ENCODE measurements at regions not wholly inside any gene's neighbourhood (a gene's known extent, or its start where the extent isn't known, plus 50 kb on each side); places are given as distances from the start of the nearest gene placed in this dataset.
"Not testable (repeated sequence)": the region's sequence is repeated elsewhere in the genome, so short reads cannot be mapped to it uniquely, and the experiment has no call there.

- no peaks in the 10 kb centered on the region for H3K27me3 ChIP-seq (replicated peaks)
- no peak for DNase-seq
- H3K27ac ChIP-seq, result no peak overlapping the region
- TF ChIP-seq CTCF (IDR thresholded peaks at IDR 0.05; ENCODE audit: low read depth, low read length, missing control alignments), result no peak
- H3K36me3 ChIP-seq (replicated peaks), result no peaks in the 10 kb centered on the region
- H3K4me3 ChIP-seq (ENCODE audit: low read depth, low read length), result no peak overlapping the region
- in situ Hi-C loops (cut with HindIII; ENCODE audit: low pct_ligation_motif_present, low sequenced_read_pairs), result no loop called here
Observed at GRCh38 chr4:153877898-153878297, 89.0 kb upstream of the SFRP2 start.

- no peak for DNase-seq
- H3K27ac ChIP-seq, result no peak overlapping the region
- no peak overlapping the region for H3K4me3 ChIP-seq (ENCODE audit: low read depth, low read length)
- H3K27me3 ChIP-seq (replicated peaks), result no peaks in the 10 kb centered on the region
- no peak for TF ChIP-seq CTCF (IDR thresholded peaks at IDR 0.05; ENCODE audit: low read depth, low read length, missing control alignments)
- in situ Hi-C loops (cut with HindIII; ENCODE audit: low pct_ligation_motif_present, low sequenced_read_pairs), result no loop called here
- H3K36me3 ChIP-seq (replicated peaks), result no peaks in the 10 kb centered on the region
Observed at GRCh38 chr4:153873741-153874140, 84.9 kb upstream of the SFRP2 start.

GRCh38 chr4:153866766-153867165 lies 77.9 kb upstream of the SFRP2 start:
- DNase-seq; in situ Hi-C loops (cut with HindIII; ENCODE audit: low pct_ligation_motif_present, low sequenced_read_pairs): not testable (repeated sequence)

GRCh38 chr4:153852501-153852900 lies 63.6 kb upstream of the SFRP2 start:
- Histone ChIP-seq H3K27me3 (replicated peaks) (no peaks in the 10 kb centered on the region), H3K27ac (no peak overlapping the region), H3K4me3 (ENCODE audit: low read depth, low read length) (no peak overlapping the region), H3K36me3 (replicated peaks) (no peaks in the 10 kb centered on the region)
- TF ChIP-seq CTCF (IDR thresholded peaks at IDR 0.05; ENCODE audit: low read depth, low read length, missing control alignments), result no peak
- in situ Hi-C loops (cut with HindIII; ENCODE audit: low pct_ligation_motif_present, low sequenced_read_pairs), result no loop called here
- DNase-seq, result no peak

More at GRCh38 chr4:153866766-153867165, 77.9 kb upstream of the SFRP2 start:
- not testable (repeated sequence) for H3K27me3 ChIP-seq (replicated peaks); H3K4me3 ChIP-seq (ENCODE audit: low read depth, low read length); H3K36me3 ChIP-seq (replicated peaks); H3K27ac ChIP-seq

- in situ Hi-C loops (cut with HindIII; ENCODE audit: low pct_ligation_motif_present, low sequenced_read_pairs), result no loop called here
- no peak overlapping the region for H3K27ac ChIP-seq
- DNase-seq, result no peak
- no peak for TF ChIP-seq CTCF (IDR thresholded peaks at IDR 0.05; ENCODE audit: low read depth, low read length, missing control alignments)
- H3K4me3 ChIP-seq (ENCODE audit: low read depth, low read length), result no peak overlapping the region
- H3K27me3 ChIP-seq (replicated peaks), result no peaks in the 10 kb centered on the region
- no peaks in the 10 kb centered on the region for H3K36me3 ChIP-seq (replicated peaks)
Observed at GRCh38 chr4:153850533-153851280, 61.8 kb upstream of the SFRP2 start.

GRCh38 chr4:153844144-153844543 lies 55.3 kb upstream of the SFRP2 start:
- Histone ChIP-seq H3K36me3 (replicated peaks) (no peaks in the 10 kb centered on the region), H3K27me3 (replicated peaks) (no peaks in the 10 kb centered on the region), H3K27ac (no peak overlapping the region), H3K4me3 (ENCODE audit: low read depth, low read length) (no peak overlapping the region)
- TF ChIP-seq CTCF (IDR thresholded peaks at IDR 0.05; ENCODE audit: low read depth, low read length, missing control alignments), result no peak
- in situ Hi-C loops (cut with HindIII; ENCODE audit: low pct_ligation_motif_present, low sequenced_read_pairs), result no loop called here
- no peak for DNase-seq
